HG03342 (cell line): ENCODE measurements at regions not wholly inside any gene's neighbourhood (a gene's known extent, or its start where the extent isn't known, plus 50 kb on each side); places are given as distances from the start of the nearest gene placed in this dataset.

Experiments used
- ATAC-seq: cut with Tn5 transposase; IDR thresholded peaks from one replicate; pipeline ENCODE4 v1.9.1; 2021; ENCODE audit warnings: mild to moderate bottlenecking, moderate library complexity; ENCODE audit not compliant: unreplicated experiment

DNA sequence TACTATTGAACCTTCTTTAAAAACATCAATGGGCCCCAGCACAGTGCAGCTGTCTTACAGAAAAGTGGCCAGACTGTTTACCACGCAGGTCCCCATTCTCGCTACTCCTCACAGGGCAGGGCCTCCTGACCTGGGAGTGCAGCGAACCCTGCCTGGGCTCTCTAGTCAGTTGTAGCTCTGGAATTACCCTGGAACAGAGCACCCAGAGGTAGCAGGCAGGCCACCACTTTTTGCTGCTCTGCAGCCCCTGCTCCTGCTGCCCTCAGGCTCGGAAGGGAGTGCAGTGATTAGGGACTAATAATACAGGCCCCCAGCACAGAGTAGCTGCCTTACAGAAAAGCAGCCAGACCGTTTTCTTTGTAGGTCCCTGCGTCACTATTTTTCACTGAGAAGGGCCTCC is 1563.0 kb downstream of the SUCLG1 start:
- ATAC-seq: no peak

DNA sequence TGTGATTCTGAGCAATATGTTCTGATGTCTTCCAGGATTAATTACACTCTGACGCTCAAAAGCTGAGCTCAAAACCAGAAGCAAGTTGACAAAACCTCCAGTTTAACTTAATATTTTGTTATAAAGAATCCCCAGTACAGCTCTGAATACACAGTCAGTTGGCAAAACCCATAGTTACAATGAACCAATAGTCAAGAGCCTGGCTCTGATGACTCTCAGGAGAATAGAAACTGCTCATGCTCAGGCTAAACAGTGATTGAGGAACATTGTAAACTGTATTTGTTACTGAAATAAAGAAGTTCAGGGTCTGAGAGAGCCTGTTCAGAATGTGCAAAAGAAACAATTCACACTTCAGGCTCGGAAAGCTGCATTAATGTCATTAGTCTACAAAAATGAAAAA is 1565.9 kb downstream of the SUCLG1 start:
- no peak for ATAC-seq

DNA sequence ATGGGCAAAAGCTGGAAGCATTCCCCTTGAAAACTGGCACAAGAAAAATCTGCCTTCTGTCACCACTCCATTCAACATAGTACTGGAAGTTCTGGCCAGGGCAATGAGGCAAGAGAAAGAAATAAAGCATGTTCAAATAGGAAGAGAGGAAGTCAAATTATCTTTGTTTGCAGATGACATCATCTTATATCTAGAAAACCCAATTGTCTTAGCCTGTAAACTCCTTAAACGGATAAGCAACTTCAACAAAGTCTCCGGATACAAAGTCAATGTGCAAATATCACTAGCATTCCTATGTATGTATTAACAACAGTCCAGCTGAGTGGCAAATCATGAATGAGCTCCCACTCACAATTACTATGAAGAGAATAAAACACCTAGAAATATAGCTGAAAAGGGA is 1579.3 kb downstream of the SUCLG1 start:
- ATAC-seq: no peak

DNA sequence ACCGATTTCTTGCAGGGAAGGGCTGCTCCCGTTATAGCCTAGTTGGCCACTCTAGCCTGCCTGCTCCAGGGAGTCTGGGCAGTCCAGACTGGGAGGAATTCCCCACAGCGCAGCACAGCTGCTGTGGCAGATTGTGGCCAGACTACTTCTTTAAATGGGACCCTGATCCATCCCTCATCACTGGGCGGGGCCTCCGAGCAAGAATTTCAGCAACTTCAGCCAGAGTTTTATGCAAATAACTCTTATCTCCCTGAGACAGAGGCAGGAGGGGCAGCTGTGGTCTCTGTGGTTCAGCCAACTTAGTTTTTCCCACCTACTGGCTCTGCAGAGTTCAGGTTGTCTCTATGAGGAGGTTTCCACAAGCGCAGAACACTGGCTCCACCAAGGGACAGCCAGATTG is 1583.2 kb downstream of the SUCLG1 start:
- no peak for ATAC-seq

DNA sequence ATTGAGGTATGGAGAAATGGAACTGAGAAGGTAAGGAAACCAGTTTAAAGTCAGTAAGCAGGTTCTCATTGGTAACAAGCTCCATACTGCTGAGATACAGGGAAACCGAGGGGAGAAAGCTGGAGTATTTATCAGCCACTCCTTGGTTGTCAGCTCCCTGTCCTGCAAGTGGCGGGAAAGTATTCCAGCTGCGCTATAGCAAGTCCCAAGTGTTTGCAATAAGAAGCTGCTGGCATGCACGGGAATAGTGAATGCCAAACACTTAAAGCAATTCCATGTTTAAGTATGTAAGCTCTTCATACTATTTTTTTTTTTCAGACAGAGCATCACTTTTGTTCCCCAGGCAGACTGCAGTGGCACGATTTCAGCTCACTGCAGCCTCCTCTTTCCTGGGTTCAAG is 1601.1 kb downstream of the SUCLG1 start:
- no peak for ATAC-seq

DNA sequence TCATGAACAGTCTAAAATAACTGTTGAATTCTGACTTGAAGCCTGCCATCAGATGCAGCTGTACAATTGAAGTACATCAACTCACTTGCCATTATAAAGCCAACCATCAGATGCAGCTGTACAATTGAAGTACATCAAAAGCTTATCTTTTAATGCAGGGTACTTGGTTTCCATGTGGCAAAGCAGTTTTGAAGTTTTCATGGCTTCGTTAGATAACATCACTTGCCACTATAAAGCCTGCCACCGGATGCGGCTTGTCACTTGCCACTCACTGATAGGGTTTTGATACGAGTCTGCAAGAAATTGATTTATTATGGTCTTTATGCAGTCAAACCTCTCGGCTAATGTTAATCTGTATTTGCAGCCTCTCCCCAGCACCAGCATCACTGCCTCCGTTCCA is 1605.8 kb downstream of the SUCLG1 start:
- no peak for ATAC-seq

DNA sequence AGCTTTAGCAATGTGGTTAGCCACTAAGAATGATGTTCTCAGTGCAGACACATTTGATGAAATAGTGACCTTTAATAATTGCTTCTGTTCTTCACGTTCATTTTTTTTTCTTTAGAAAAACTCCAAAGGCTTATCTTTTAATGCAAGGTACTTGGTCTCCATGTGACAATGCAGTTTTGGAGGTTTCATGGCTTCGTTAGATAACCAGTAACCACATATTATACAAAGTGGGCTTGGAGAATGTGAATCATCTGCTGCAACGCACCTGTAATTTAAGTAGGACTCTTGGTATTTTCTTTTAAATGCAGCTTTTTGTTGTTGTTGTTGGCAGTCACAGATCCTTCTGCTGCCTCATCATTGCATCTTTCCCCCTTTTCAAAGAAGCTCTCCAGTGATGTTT is 1606.3 kb downstream of the SUCLG1 start:
- ATAC-seq: no peak

DNA sequence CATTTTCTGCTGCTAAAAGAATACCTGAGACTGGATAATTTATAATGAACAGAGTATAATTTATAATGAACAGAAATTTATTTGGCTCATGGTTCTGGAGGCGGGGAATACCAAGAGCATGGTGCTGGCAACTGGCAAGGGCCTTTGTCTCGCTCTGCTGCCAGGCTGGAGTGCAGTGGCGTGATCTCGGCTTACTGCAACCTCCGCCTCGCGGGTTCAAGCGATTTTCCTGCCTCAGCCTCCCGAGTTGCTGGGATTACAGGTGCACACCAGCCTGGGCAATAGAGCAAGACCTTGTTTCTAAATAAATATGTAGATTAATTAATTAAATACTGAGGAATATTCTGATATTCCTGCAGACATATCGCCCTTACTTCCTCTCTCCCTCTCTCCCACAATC is 1610.8 kb downstream of the SUCLG1 start:
- no peak for ATAC-seq

DNA sequence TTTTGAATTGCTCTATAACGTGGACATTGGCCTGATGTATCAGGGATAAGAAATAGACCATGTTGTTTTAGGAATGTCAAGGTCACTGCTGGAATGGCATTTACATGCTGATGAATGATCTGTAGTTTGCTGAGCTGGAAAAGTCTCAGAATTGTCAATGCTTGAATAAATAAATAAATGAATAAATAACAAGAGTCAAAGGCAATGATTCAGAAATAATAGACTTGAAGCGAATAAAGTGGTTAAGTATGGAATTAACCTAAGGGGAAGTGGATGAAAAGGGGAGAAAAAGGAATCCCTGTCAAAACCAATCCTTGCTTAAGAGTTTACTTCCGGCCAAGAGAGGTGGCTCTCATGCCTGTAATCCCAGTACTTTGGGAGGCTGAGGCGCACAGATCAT is 1620.0 kb downstream of the SUCLG1 start:
- no peak for ATAC-seq

DNA sequence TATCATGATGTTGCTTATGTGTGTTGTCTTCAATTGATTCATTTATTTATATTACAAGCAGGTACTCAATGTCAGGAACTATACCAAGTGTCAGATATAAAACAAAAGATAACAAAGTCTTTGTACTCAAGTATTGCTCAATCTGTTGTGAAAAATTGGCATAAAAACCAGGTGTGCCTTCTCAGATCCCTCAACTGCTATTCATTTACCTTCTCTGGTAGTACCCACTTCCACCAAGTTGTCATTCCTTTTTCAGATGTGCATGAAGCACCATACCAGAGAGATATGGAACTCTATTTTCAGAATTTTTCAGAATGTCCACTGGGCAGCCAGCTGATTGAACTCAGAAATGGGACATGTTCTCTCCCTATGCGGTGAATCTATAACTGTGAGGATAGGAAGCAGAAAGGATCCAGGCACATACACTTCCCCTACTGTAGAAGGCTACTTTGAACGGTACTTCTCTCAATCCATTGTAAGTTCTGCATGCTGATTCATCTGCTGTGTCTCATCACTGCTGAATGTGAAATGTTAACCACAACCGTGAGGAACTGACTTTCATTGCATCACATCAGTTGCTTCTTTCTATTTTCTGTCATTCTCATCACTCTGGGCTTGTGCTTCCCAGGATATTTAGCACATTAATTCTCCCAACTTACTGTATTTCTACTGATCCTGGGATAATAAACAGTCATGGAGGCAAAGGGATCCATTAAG is 1621.3 kb downstream of the SUCLG1 start:
- no peak for ATAC-seq

DNA sequence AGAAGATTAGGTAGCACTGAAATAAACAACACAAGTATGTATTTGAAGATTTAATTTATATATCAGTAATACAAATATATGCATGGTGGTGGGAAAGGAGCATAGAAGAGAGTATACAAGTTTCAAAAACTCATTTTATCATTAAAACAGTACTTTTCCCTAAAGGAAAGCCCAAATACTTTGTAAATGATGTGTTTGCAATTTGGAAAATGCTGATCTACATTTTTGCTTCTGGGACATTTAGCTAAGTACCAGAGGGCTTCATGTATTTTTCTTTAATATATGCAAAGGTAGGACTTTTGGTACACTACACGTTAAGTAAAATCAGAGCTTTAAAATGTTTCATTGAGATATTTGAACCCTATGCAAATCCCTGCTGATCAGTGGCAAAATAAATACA is 1624.2 kb downstream of the SUCLG1 start:
- ATAC-seq: no peak

DNA sequence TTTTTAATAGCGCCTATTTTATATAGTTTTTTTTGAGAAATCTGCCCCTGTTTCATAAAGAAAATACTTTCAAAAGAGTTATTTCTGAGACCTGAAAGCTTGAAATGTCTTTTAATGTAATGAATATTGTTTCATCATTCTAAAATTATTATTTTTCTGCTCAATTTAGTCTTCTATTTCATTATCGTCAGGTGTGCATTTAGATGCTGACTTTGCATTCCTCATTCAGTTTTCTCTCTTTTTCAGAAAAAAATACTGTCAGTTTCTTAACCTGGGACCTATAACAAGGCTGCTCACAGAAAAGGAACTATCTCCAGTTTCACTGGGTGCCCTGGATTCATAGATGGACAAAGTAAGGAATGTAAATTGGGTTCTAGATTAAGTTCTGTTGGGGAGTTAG is 1631.7 kb downstream of the SUCLG1 start:
- no peak for ATAC-seq

DNA sequence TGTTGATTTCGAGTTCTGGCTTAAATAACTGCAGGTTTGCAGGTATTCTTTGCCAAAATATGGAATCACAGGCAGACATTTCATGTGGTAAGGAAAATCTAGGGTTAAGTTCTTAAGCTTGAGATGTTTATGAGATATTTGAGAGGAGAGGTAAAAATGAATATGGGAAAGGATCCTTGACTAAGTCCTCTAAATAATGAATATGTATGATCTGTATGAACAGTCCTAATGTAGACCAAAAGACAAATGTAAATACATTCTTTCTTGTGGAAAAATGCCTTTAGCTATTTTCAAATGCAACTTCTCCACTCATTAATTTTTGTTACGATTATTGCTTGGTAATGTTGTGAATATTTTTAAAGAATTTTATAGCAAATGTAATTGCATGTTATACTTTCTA is 1632.6 kb downstream of the SUCLG1 start:
- no peak for ATAC-seq

DNA sequence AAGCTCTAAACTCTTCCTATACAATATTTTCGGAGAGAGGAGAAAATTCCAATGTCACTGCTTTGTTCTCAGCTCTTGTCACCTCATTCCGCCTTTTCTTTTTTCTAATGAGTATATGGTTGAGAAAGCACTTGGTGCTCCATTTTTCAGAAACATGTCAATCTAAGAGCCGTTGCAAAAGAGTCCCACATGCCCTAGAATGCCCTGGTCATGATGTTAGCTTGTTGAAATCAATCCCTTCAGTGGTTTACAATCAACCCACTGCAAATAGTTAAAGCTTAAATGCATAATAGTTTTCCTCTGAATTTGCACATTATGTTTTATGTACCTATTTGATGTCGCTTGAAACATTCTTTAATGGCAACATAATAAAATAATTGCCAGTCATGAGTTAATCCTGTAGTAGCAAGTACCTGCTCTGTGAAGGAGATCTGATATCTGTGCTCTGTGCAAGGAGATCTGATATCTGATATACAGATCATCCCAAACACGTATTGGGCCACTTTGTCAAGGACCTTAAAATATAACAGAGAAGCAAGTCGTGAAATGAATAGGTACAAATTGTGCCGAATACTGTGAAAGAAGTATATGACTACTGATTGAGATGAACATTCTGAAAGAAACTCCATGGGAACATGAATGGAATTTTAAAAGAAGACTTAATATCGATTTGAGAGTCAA is 1633.5 kb downstream of the SUCLG1 start:
- no peak for ATAC-seq

DNA sequence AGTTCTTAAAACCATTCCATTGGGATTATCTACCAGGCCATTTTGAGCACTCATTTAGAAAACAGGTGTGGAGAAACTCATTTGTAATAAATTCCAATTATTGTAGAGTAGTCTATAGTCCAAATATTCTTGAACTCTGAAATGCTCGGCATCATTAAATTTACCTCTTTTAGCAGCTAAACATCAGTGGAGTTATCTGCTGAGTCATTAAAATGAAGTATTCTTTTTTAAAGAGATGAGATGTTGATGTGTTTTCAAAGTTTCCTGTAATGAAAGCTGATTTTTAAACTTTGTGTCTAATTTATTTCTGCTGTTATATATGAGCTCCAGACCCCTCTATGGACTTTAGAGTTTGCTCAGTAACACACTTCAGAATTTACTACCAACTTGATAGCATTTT is 1635.2 kb downstream of the SUCLG1 start:
- no peak for ATAC-seq

DNA sequence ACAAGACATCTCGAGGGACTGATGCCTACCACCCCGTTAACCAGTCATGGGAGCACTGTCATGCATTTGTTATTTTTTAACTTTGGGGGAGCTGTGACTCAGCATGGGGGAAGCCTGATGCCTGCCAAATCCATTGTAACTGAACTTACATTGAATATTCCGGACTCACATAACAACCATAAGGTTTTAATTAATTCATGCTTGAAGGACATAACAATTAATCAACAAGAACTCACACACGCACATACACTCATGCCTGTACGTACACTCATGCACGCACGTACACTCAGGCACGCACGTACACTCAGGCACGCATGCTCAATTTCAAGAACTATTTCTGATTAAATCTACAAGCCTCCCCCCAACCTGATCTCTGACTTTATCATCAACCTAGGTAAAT is 1639.1 kb downstream of the SUCLG1 start:
- no peak for ATAC-seq

DNA sequence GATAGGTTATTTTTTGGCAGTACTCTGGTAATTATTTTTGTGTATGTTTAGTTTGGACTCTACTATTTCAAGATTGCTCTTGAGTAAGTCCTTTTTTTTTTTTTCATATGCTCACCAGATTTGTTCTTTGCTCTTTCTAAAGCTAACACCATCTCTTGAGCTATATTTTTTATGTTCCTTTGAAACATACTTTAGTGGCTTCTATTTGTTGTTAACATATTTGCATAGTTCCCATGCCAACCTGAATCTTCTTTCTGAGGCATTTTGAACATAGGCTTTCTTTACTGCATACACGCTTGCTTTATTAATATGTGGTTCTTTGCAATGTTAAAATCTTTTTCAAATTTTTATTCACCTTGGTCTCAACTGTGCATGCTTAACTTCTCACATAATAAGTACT is 1644.9 kb downstream of the SUCLG1 start:
- no peak for ATAC-seq

DNA sequence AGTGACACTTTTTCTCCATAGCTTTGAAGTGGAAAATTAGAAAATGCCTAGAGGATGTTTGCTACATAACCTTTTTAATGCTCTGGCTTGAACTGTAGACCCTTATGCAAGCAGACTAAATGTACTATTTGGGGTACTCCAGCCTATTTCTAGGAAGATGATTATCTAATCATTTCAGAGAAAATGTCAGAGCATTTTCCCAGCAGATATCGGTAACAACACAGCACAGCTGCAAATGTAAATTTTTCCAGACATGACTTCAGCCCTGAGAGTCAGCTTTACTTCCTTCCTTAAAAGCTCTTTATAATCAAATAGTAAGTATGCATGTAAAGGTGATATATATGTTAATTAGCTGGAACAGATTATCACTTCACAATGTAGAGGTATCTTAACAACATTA is 1647.1 kb downstream of the SUCLG1 start:
- no peak for ATAC-seq

DNA sequence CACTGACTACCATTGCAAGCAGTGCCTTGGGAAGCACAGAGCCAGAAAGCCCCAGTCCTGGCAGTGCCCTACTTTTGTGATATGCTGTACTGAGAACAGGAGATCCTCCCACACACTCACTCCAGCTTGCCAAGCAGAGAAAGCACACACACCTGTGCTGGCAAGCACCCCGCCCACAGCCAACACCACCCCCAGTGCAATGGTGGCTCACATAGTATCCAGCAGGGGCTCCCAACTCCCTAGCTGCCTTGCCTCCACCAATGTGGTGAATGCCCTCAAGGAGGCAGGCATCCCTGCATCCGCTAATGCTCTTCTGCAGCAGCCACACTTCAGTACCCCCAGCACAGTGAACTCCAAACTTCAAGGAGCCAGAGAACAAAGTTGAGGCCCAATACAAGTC is 1655.8 kb downstream of the SUCLG1 start:
- ATAC-seq: no peak

DNA sequence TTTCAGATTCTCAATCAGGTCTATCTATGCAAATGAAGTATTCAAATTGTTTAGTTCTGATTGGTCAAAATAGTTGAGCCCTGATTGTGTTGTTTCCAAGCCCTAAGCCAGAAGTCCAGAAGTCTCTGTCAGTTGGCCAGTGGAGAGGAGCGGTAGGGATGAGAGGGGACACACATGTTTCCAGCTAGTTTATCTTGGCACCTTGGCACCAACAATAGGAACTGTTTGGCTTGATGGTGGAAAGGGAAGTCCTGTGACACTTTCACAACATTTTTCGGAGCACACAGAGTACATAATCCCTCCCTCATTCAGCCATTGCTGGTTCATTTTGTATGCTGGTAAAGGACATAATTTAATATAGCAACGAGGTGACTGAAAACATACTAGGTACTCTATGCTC is 1661.6 kb downstream of the SUCLG1 start:
- no peak for ATAC-seq

DNA sequence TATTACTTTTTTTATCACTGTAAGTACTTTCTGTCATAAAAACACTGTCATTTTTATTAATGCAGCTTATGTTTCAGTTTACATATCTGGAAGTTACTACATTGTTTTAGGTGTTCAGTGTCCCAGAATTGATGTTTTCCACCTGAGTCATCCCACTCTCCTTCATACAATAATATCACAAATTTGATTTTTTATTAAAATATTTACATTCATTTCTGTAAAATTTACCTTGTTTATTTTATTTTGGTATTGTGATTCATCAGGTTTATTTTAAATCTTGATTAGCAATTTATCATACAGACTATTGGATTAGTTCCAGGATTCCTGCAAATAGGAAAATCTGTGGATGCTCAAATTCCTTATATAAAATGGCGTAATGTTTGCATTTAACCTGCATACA is 1662.9 kb downstream of the SUCLG1 start:
- ATAC-seq: no peak

DNA sequence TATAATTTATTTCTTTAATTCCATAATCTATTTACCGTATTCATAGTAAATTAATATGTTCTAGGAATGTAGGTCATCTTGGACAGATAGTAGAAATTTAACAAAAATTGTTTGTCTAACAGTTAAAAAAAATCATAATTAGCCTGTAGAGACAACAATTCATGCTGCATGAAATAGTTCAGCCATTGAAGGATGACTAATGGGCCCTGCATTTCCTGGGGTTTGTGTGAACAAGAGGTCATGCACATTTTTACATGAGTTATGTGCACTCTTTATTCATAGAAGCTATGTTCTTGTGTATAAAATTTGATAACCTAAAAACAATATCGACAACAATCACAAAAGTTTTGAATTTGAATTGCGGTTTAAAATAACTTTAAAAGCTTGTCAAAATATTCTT is 1663.6 kb downstream of the SUCLG1 start:
- no peak for ATAC-seq
